ENCODE measurements at regions not wholly inside any gene's neighbourhood (a gene's known extent, or its start where the extent isn't known, plus 50 kb on each side); places are given as distances from the start of the nearest gene placed in this dataset.

DNA sequence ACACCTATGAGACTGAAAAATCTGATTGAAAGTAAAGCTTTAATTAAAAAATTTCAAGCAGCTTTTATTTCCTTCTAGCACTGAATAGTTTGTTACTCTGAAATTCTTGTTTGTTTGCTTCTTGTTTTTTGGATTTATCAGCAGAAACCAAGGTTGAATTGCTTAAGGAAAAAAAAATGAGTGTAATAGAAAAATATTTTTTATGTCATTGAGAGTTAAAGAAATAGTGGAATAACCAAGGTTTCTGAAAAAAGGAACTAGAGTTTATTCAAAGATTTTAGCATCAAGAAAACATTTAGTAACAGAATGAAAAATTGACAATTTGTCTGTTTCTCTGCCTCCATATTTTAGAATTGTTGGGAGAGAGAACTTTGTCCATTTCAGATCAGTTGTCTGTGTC is 1852.2 kb downstream of the PCDH7 start:
- H3K27ac Mint-ChIP-seq = no peak overlapping the region

DNA sequence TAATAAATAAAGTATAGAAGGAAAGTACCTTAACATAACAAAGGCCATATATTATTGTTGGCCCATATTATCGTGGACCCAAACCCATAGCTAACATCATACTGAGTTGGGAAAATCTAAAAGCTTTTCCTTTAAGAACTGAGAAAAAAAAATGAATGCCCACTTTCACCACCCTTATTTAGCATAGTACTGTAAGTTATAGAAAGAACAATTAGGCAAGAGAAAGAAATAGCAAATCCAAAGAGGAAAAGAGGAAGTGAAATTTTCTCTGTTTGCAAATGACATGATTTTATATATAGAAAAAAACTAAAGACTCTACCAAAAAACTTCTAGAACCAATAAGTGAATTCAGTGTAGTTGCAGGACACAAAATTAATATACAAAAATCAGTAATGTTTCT is 1854.6 kb downstream of the PCDH7 start:
- no peaks in the 10 kb centered on the region for H3K36me3 Mint-ChIP-seq (ENCODE audit: low read depth)
- H3K4me3 Mint-ChIP-seq = no peak overlapping the region
- TF ChIP-seq, protein P1, sequence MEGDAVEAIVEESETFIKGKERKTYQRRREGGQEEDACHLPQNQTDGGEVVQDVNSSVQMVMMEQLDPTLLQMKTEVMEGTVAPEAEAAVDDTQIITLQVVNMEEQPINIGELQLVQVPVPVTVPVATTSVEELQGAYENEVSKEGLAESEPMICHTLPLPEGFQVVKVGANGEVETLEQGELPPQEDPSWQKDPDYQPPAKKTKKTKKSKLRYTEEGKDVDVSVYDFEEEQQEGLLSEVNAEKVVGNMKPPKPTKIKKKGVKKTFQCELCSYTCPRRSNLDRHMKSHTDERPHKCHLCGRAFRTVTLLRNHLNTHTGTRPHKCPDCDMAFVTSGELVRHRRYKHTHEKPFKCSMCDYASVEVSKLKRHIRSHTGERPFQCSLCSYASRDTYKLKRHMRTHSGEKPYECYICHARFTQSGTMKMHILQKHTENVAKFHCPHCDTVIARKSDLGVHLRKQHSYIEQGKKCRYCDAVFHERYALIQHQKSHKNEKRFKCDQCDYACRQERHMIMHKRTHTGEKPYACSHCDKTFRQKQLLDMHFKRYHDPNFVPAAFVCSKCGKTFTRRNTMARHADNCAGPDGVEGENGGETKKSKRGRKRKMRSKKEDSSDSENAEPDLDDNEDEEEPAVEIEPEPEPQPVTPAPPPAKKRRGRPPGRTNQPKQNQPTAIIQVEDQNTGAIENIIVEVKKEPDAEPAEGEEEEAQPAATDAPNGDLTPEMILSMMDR (IDR thresholded peaks at IDR 0.05) = no peak
- H3K27ac Mint-ChIP-seq = no peak overlapping the region
- H3K27me3 Mint-ChIP-seq (ENCODE audit: insufficient read depth) = 0 out of 2 replicates have a peak, but pooled peaks cover 3% of the 10 kb centered on the region
- DNase-seq = no peak
- no peaks in the 10 kb centered on the region for H3K4me1 Mint-ChIP-seq (ENCODE audit: low read depth)
- H3K9me3 Mint-ChIP-seq = peaks cover 15% of the 10 kb centered on the region; the same call in 1 of the 2 replicates

More for the DNA sequence above, 1852.2 kb downstream of the PCDH7 start:
- H3K4me3 Mint-ChIP-seq = no peak overlapping the region
- TF ChIP-seq, protein P1 (IDR thresholded peaks at IDR 0.05) = no peak
- H3K9me3 Mint-ChIP-seq = peaks cover 18% of the 10 kb centered on the region
- DNase-seq = no peak
- no peaks in the 10 kb centered on the region for H3K36me3 Mint-ChIP-seq (ENCODE audit: low read depth)
- 0 out of 2 replicates have a peak, but pooled peaks cover 3% of the 10 kb centered on the region for H3K27me3 Mint-ChIP-seq (ENCODE audit: insufficient read depth)
- no peaks in the 10 kb centered on the region for H3K4me1 Mint-ChIP-seq (ENCODE audit: low read depth)

DNA sequence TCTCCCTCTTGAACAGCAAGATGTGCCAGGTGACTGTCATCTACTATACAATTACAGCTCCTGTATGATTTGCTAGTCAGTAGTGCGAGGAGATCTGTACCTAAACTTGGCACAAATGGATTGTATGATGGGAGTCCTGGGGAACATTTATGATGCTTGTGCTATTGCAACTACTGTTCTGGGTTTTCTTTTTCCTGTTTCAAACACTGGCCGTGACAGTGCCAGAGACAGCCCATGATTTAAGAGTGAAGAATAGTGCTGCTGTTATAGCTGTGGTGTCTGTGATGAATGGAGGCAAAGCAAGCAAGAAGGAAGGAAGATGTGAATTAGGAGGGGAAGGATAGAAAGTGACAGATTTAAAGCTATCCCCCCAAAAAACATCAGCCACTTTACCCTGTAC is 1868.9 kb downstream of the PCDH7 start:
- no peak overlapping the region for H3K4me3 Mint-ChIP-seq
- H3K36me3 Mint-ChIP-seq (ENCODE audit: low read depth) = no peaks in the 10 kb centered on the region
- no peak overlapping the region for H3K27ac Mint-ChIP-seq
- peaks cover 48% of the 10 kb centered on the region for H3K9me3 Mint-ChIP-seq
- TF ChIP-seq, protein P1 (IDR thresholded peaks at IDR 0.05) = no peak
- no peaks in the 10 kb centered on the region for H3K27me3 Mint-ChIP-seq (ENCODE audit: insufficient read depth)
- no peak for DNase-seq
- no peaks in the 10 kb centered on the region for H3K4me1 Mint-ChIP-seq (ENCODE audit: low read depth)

DNA sequence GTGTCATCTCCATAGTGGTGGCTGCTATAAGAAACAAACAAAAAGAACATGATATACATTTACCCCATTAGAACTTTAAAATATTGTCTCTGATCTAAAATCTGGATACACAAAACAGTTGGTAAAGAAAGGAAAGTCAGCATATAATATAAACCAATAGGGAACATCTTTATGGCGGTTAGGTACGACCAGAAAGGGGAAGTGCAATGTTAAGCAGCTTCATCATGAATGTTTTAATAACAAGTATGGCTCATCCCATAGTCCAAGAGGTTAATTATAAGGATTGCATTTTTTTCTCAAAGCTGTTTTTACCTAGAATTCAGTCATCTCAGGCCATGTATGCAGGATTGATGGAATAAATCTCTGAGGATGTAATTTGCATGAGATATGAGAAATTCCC is 1869.7 kb downstream of the PCDH7 start:
- Mint-ChIP-seq H3K4me1 (ENCODE audit: low read depth) (no peaks in the 10 kb centered on the region), H3K4me3 (no peak overlapping the region), H3K36me3 (ENCODE audit: low read depth) (no peaks in the 10 kb centered on the region), H3K27me3 (ENCODE audit: insufficient read depth) (no peaks in the 10 kb centered on the region), H3K27ac (no peak overlapping the region), H3K9me3 (peaks cover 50% of the 10 kb centered on the region)
- TF ChIP-seq, protein P1 (IDR thresholded peaks at IDR 0.05) = no peak
- no peak for DNase-seq

DNA sequence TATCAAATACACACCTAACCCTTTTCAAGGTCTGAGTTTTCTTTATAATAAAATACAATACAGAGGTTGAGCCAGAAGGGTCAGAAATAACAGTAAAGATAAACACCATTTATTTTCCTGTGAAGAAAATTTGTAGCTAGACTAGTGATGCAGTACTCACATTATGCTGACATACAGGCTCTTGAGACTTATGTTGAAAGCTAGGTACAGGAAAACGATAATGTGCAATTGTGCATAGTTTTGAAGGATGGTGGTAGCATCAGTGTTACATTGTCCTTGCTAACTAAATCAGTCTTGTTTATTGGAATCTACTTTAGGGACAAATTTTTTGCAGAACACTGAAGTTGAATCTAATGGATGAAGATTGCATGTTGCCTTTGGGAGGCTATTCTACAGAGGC is 1877.2 kb downstream of the PCDH7 start:
- H3K27ac Mint-ChIP-seq = no peak overlapping the region
- peaks cover 23% of the 10 kb centered on the region for H3K9me3 Mint-ChIP-seq
- H3K4me3 Mint-ChIP-seq = no peak overlapping the region
- H3K4me1 Mint-ChIP-seq (ENCODE audit: low read depth) = no peaks in the 10 kb centered on the region
- H3K36me3 Mint-ChIP-seq (ENCODE audit: low read depth) = no peaks in the 10 kb centered on the region
- no peaks in the 10 kb centered on the region for H3K27me3 Mint-ChIP-seq (ENCODE audit: insufficient read depth)
- TF ChIP-seq, protein P1 (IDR thresholded peaks at IDR 0.05) = no peak
- no peak for DNase-seq

DNA sequence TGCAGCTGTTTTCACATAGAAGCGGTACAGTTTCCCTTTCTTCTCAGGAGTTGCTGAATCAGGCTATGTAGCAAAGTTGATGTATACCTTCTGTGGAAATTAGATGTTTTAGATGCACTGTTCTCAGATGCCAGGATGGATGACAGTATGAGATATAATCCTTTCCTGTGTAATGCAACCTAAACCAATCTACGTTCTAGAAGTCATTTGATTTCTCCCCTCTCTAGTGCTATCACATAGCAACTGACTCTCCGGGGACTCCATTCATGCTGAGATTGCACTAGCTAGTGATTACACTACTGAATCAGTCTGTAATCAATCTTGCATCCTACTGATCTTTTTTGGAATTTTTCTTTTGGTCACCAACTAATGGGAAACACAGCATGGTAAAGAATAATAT is 1881.7 kb downstream of the PCDH7 start:
- Mint-ChIP-seq H3K4me1 (ENCODE audit: low read depth) (no peaks in the 10 kb centered on the region), H3K27ac (no peak overlapping the region), H3K27me3 (ENCODE audit: insufficient read depth) (no peaks in the 10 kb centered on the region), H3K9me3 (peaks cover 34% of the 10 kb centered on the region), H3K4me3 (no peak overlapping the region), H3K36me3 (ENCODE audit: low read depth) (no peaks in the 10 kb centered on the region)
- DNase-seq = no peak
- TF ChIP-seq, protein P1 (IDR thresholded peaks at IDR 0.05) = no peak

Measured in HFFc6 (cell line).